ENCODE measurements at regions not wholly inside any gene's neighbourhood (a gene's known extent, or its start where the extent isn't known, plus 50 kb on each side); places are given as distances from the start of the nearest gene placed in this dataset.

GRCh38 chr16:19968891-19969683 lies 84.4 kb upstream of the GPRC5B start:
- no peak overlapping the region for H3K4me3 ChIP-seq (replicated peaks in 1 of 2; ENCODE audit: low read depth in 1 of 2, low read length in 2 of 2)
- CTCF ChIA-PET: no interaction called here
- RAD21 ChIA-PET (ENCODE audit: low non-redundant PET in 1 of 2, low total read pairs in 2 of 2, uncharacterized antibody in 2 of 2, unreplicated experiment in 2 of 2): no interaction called here

More at GRCh38 chr16:19968891-19969683, 84.4 kb upstream of the GPRC5B start:
- intact Hi-C loops (cut with micrococcal nuclease): no loop called here
- BruUV-seq (replicated peaks): no TSS peak
- no peak for DNase-seq (ENCODE audit: low read depth, low spot score)
- POLR2A ChIA-PET: no interaction called here
- H3K27ac ChIP-seq (ENCODE audit: low read depth, low read length): no peak overlapping the region
- no peaks in the 10 kb centered on the region for H3K4me1 ChIP-seq (ENCODE audit: control insufficient read depth in 1 of 2, insufficient read depth in 2 of 2, low read length in 2 of 2)
- H3K9ac ChIP-seq (ENCODE audit: low read length): no peak overlapping the region
- no peak overlapping the region for H3K4me2 ChIP-seq (ENCODE audit: low read length)
- peaks cover 6% of the 10 kb centered on the region; the same call in 1 of the 2 replicates for H3K27me3 ChIP-seq (ENCODE audit: insufficient read depth, low read length)
- no peak overlapping the region for H2AFZ ChIP-seq (ENCODE audit: low read depth, low read length, poor library complexity, severe bottlenecking)
- no peaks in the 10 kb centered on the region for H3K9me2 ChIP-seq (ENCODE audit: insufficient read depth)
- TF ChIP-seq POLR2AphosphoS5 (IDR thresholded peaks at IDR 0.05; ENCODE audit: low read depth, low read length) (no peak), CTCF (IDR thresholded peaks at IDR 0.05 in 2 of 3, conservative IDR thresholded peaks at IDR 0.05 in 1 of 3; ENCODE audit: borderline replicate concordance in 1 of 3, insufficient read depth in 1 of 3, low read depth in 2 of 3, low read length in 2 of 3) (no peak), ZFX (IDR thresholded peaks at IDR 0.05) (no peak), ZNF274 (IDR thresholded peaks at IDR 0.05; ENCODE audit: low read depth, low read length) (no peak), POLR2A (IDR thresholded peaks at IDR 0.05; ENCODE audit: borderline replicate concordance, extremely low read depth, insufficient read depth, insufficient read length) (no peak), RAD21 (IDR thresholded peaks at IDR 0.05; ENCODE audit: low read depth) (no peak), ELF1 (IDR thresholded peaks at IDR 0.05; ENCODE audit: borderline replicate concordance, low read depth) (no peak), SIN3A (IDR thresholded peaks at IDR 0.05; ENCODE audit: low read depth) (no peak), FOSL1 (IDR thresholded peaks at IDR 0.05; ENCODE audit: low read depth) (no peak), EZH2phosphoT487 (IDR thresholded peaks at IDR 0.05; ENCODE audit: borderline replicate concordance) (no peak), ATF3 (IDR thresholded peaks at IDR 0.05) (no peak)
- TF ChIP-seq, protein P1, sequence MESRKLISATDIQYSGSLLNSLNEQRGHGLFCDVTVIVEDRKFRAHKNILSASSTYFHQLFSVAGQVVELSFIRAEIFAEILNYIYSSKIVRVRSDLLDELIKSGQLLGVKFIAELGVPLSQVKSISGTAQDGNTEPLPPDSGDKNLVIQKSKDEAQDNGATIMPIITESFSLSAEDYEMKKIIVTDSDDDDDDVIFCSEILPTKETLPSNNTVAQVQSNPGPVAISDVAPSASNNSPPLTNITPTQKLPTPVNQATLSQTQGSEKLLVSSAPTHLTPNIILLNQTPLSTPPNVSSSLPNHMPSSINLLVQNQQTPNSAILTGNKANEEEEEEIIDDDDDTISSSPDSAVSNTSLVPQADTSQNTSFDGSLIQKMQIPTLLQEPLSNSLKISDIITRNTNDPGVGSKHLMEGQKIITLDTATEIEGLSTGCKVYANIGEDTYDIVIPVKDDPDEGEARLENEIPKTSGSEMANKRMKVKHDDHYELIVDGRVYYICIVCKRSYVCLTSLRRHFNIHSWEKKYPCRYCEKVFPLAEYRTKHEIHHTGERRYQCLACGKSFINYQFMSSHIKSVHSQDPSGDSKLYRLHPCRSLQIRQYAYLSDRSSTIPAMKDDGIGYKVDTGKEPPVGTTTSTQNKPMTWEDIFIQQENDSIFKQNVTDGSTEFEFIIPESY (IDR thresholded peaks at IDR 0.05; ENCODE audit: extremely low read depth, insufficient replicate concordance, low read length): no peak
- H3K36me3 ChIP-seq (ENCODE audit: control insufficient read depth in 1 of 2, insufficient read depth in 2 of 2, low read length in 2 of 2): no peaks in the 10 kb centered on the region
- ATAC-seq: no peak
- no peaks in the 10 kb centered on the region for H4K20me1 ChIP-seq (ENCODE audit: insufficient read depth)
- no peaks in the 10 kb centered on the region for H3K79me2 ChIP-seq (ENCODE audit: insufficient read depth, low read length)
- no peaks in the 10 kb centered on the region for H3K9me3 ChIP-seq (ENCODE audit: control insufficient read depth in 1 of 2, insufficient read depth in 1 of 2, low read depth in 1 of 2, low read length in 2 of 2)

All from HCT116 (cell line).